Loucy (cell line): ENCODE measurements at regions not wholly inside any gene's neighbourhood (a gene's known extent, or its start where the extent isn't known, plus 50 kb on each side); places are given as distances from the start of the nearest gene placed in this dataset.

ENCODE experiments used
- H2AFZ ChIP-seq: fragments of 200-600 bp; sonication (generic); 2 replicates; pipeline ENCODE4 v1.6.0; 2016; ENCODE audit warnings: antibody characterized with exemption, mild to moderate bottlenecking, low read length, moderate library complexity
- H3F3A ChIP-seq: fragments of 200-600 bp; 2 replicates; pipeline ENCODE4 v1.6.0; 2016; ENCODE audit warnings: antibody characterized with exemption, low read depth, mild to moderate bottlenecking
- H3K27me3 ChIP-seq: fragments of 200-600 bp; sonication (generic); 2 replicates; pipeline ENCODE4 v1.6.1; 2014; ENCODE audit warnings: low read length, mild to moderate bottlenecking; ENCODE audit not compliant: insufficient read depth, poor library complexity, severe bottlenecking
- H3K36me3 ChIP-seq: fragments of 200-600 bp; sonication (generic); 2 replicates; pipeline ENCODE4 v1.6.1; 2016; ENCODE audit warnings: low read length; ENCODE audit not compliant: insufficient read depth
- H3K4me1 ChIP-seq: fragments of 200-600 bp; sonication (generic); 2 replicates; pipeline ENCODE4 v1.5.1; 2014; ENCODE audit warnings: low read length, mild to moderate bottlenecking; ENCODE audit not compliant: insufficient read depth, poor library complexity, severe bottlenecking
- H3K4me2 ChIP-seq: fragments of 200-600 bp; sonication (generic); 2 replicates; pipeline ENCODE4 v1.6.0; 2014; ENCODE audit warnings: antibody characterized with exemption, low read length, low read depth, mild to moderate bottlenecking; ENCODE audit not compliant: poor library complexity, severe bottlenecking
- H3K4me3 ChIP-seq: fragments of 200-600 bp; sonication (generic); 2 replicates; pipeline ENCODE4 v1.5.1; 2014; ENCODE audit warnings: low read length, mild to moderate bottlenecking, mixed read lengths; ENCODE audit not compliant: poor library complexity, severe bottlenecking
- H3K79me2 ChIP-seq: fragments of 200-600 bp; sonication (generic); 2 replicates; pipeline ENCODE4 v1.6.1; 2014; ENCODE audit warnings: low read length; ENCODE audit not compliant: insufficient read depth
- H3K9ac ChIP-seq: fragments of 200-600 bp; sonication (generic); 2 replicates; pipeline ENCODE4 v1.6.0; 2014; ENCODE audit warnings: mild to moderate bottlenecking, low read depth, low read length, moderate library complexity; ENCODE audit not compliant: poor library complexity, severe bottlenecking
- H3K9me2 ChIP-seq: fragments of 200-600 bp; sonication (generic); replicated peaks from 2 replicates; pipeline ENCODE4 v1.6.1; 2016; ENCODE audit warnings: low read depth, low read length, mixed read lengths
- H3K9me3 ChIP-seq: fragments of 200-600 bp; sonication (generic); 2 replicates; pipeline ENCODE4 v1.6.1; 2014; ENCODE audit warnings: mild to moderate bottlenecking, antibody characterized with exemption, low read length, low read depth; ENCODE audit not compliant: insufficient read depth
- H4K20me1 ChIP-seq: fragments of 200-600 bp; sonication (generic); 2 replicates; pipeline ENCODE4 v1.6.0; 2014; ENCODE audit warnings: antibody characterized with exemption, low read length, mild to moderate bottlenecking; ENCODE audit not compliant: insufficient read depth, poor library complexity, severe bottlenecking
- EZH2phosphoT487 ChIP-seq: fragments of 200-600 bp; IDR thresholded peaks from 2 replicates; pipeline ENCODE4 v1.6.1; 2018; ENCODE audit warnings: antibody characterized with exemption, mild to moderate bottlenecking, moderate library complexity, borderline replicate concordance
- TF ChIP-seq, protein P1 (sequence below): fragments of 200-600 bp; sonication (generic); conservative IDR thresholded peaks from 2 replicates; pipeline ENCODE4 v1.5.1; 2014; ENCODE audit warnings: mild to moderate bottlenecking, antibody characterized with exemption, low read length

- Histone ChIP-seq H3F3A (no peaks in the 10 kb centered on the region), H3K36me3 (no peaks in the 10 kb centered on the region), H3K4me1 (no peaks in the 10 kb centered on the region), H4K20me1 (no peaks in the 10 kb centered on the region), H3K79me2 (no peaks in the 10 kb centered on the region), H3K9me3 (no peaks in the 10 kb centered on the region), H3K4me3 (no peak overlapping the region), H3K27me3 (no peaks in the 10 kb centered on the region), H3K4me2 (no peak overlapping the region), H3K9ac (no peak overlapping the region), H2AFZ (no peak overlapping the region), H3K9me2 (no peaks in the 10 kb centered on the region)
- TF ChIP-seq, protein P1, sequence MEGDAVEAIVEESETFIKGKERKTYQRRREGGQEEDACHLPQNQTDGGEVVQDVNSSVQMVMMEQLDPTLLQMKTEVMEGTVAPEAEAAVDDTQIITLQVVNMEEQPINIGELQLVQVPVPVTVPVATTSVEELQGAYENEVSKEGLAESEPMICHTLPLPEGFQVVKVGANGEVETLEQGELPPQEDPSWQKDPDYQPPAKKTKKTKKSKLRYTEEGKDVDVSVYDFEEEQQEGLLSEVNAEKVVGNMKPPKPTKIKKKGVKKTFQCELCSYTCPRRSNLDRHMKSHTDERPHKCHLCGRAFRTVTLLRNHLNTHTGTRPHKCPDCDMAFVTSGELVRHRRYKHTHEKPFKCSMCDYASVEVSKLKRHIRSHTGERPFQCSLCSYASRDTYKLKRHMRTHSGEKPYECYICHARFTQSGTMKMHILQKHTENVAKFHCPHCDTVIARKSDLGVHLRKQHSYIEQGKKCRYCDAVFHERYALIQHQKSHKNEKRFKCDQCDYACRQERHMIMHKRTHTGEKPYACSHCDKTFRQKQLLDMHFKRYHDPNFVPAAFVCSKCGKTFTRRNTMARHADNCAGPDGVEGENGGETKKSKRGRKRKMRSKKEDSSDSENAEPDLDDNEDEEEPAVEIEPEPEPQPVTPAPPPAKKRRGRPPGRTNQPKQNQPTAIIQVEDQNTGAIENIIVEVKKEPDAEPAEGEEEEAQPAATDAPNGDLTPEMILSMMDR, result no peak
- no peak for TF ChIP-seq EZH2phosphoT487
Observed at GRCh38 chr7:35987016-35987415, 166.0 kb upstream of the EEPD1 start.

GRCh38 chr7:35988105-35988504 is 164.9 kb upstream of the EEPD1 start:
- H3K36me3 ChIP-seq, result no peaks in the 10 kb centered on the region

GRCh38 chr7:35988818-35989217 is 164.2 kb upstream of the EEPD1 start:
- no peak overlapping the region for H3K4me2 ChIP-seq
- H3K4me1 ChIP-seq, result no peaks in the 10 kb centered on the region
- TF ChIP-seq, protein P1, result no peak
- TF ChIP-seq EZH2phosphoT487, result no peak
- no peak overlapping the region for H3K9ac ChIP-seq
- no peaks in the 10 kb centered on the region for H3K79me2 ChIP-seq
- H4K20me1 ChIP-seq, result no peaks in the 10 kb centered on the region
- H3K27me3 ChIP-seq, result no peaks in the 10 kb centered on the region
- H3K4me3 ChIP-seq, result no peak overlapping the region
- H3K9me3 ChIP-seq, result no peaks in the 10 kb centered on the region
- no peaks in the 10 kb centered on the region for H3F3A ChIP-seq
- H3K9me2 ChIP-seq, result no peaks in the 10 kb centered on the region
- no peaks in the 10 kb centered on the region for H3K36me3 ChIP-seq
- H2AFZ ChIP-seq, result no peak overlapping the region

More at GRCh38 chr7:35988105-35988504, 164.9 kb upstream of the EEPD1 start:
- no peaks in the 10 kb centered on the region for H3K4me1 ChIP-seq
- H4K20me1 ChIP-seq, result no peaks in the 10 kb centered on the region
- H3F3A ChIP-seq, result no peaks in the 10 kb centered on the region
- H3K9me3 ChIP-seq, result no peaks in the 10 kb centered on the region
- H3K9me2 ChIP-seq, result no peaks in the 10 kb centered on the region
- no peak overlapping the region for H3K9ac ChIP-seq
- H3K79me2 ChIP-seq, result no peaks in the 10 kb centered on the region
- TF ChIP-seq, protein P1, result no peak
- no peak for TF ChIP-seq EZH2phosphoT487
- no peak overlapping the region for H3K4me3 ChIP-seq
- no peaks in the 10 kb centered on the region for H3K27me3 ChIP-seq
- no peak overlapping the region for H3K4me2 ChIP-seq
- no peak overlapping the region for H2AFZ ChIP-seq
